ENCODE measurements at regions not wholly inside any gene's neighbourhood (a gene's known extent, or its start where the extent isn't known, plus 50 kb on each side); places are given as distances from the start of the nearest gene placed in this dataset.

GRCh38 chr6:114439411-114439810 lies 96.6 kb upstream of the HS3ST5 start:
- DNase-seq (ENCODE audit: low read depth), result no peak
- no peak for TF ChIP-seq CTCF (IDR thresholded peaks at IDR 0.05; ENCODE audit: low read depth, low read length, missing control alignments)
- no peak overlapping the region for H3K4me3 ChIP-seq (ENCODE audit: low read depth, low read length)

- DNase-seq (ENCODE audit: low read depth), result no peak
- H3K4me3 ChIP-seq (ENCODE audit: low read depth, low read length), result no peak overlapping the region
- no peak for TF ChIP-seq CTCF (IDR thresholded peaks at IDR 0.05; ENCODE audit: low read depth, low read length, missing control alignments)
These were observed 94.4 kb upstream of the HS3ST5 start for GRCh38 chr6:114437235-114437634.

- no peak for DNase-seq (ENCODE audit: low read depth)
- no peak overlapping the region for H3K4me3 ChIP-seq (ENCODE audit: low read depth, low read length)
- TF ChIP-seq CTCF (IDR thresholded peaks at IDR 0.05; ENCODE audit: low read depth, low read length, missing control alignments), result no peak
These were observed 93.9 kb upstream of the HS3ST5 start for GRCh38 chr6:114436691-114437090.

- no peak overlapping the region for H3K4me3 ChIP-seq (ENCODE audit: low read depth, low read length)
- no peak for TF ChIP-seq CTCF (IDR thresholded peaks at IDR 0.05; ENCODE audit: low read depth, low read length, missing control alignments)
- no peak for DNase-seq (ENCODE audit: low read depth)
These were observed 93.2 kb upstream of the HS3ST5 start for GRCh38 chr6:114435985-114436384.

GRCh38 chr6:114432400-114432799 lies 89.6 kb upstream of the HS3ST5 start:
- DNase-seq (ENCODE audit: low read depth), result no peak
- H3K4me3 ChIP-seq (ENCODE audit: low read depth, low read length), result no peak overlapping the region
- no peak for TF ChIP-seq CTCF (IDR thresholded peaks at IDR 0.05; ENCODE audit: low read depth, low read length, missing control alignments)

GRCh38 chr6:114431641-114432040 lies 88.8 kb upstream of the HS3ST5 start:
- DNase-seq (ENCODE audit: low read depth), result no peak
- H3K4me3 ChIP-seq (ENCODE audit: low read depth, low read length), result no peak overlapping the region
- no peak for TF ChIP-seq CTCF (IDR thresholded peaks at IDR 0.05; ENCODE audit: low read depth, low read length, missing control alignments)

- TF ChIP-seq CTCF (IDR thresholded peaks at IDR 0.05; ENCODE audit: low read depth, low read length, missing control alignments), result no peak
- H3K4me3 ChIP-seq (ENCODE audit: low read depth, low read length), result no peak overlapping the region
- DNase-seq (ENCODE audit: low read depth), result no peak
These were observed 87.8 kb upstream of the HS3ST5 start for GRCh38 chr6:114430534-114431124.
